SU-DHL-6 (cell line): ENCODE measurements at regions not wholly inside any gene's neighbourhood (a gene's known extent, or its start where the extent isn't known, plus 50 kb on each side); places are given as distances from the start of the nearest gene placed in this dataset.

Source experiments
- CTCF ChIP-seq: fragments of 200-600 bp; sonication (generic); IDR thresholded peaks from one replicate; pipeline ENCODE4 v1.5.1; 2017; ENCODE audit warnings: antibody characterized with exemption, mild to moderate bottlenecking, low read length, moderate library complexity; ENCODE audit not compliant: insufficient read depth, poor library complexity, severe bottlenecking
- EZH2phosphoT487 ChIP-seq: fragments of 200-600 bp; sonication (generic), shearing (Covaris generic); conservative IDR thresholded peaks from 2 replicates; pipeline ENCODE4 v1.6.1; 2018; ENCODE audit warnings: mild to moderate bottlenecking, antibody characterized with exemption, low read length, moderate library complexity, mixed read lengths

DNA sequence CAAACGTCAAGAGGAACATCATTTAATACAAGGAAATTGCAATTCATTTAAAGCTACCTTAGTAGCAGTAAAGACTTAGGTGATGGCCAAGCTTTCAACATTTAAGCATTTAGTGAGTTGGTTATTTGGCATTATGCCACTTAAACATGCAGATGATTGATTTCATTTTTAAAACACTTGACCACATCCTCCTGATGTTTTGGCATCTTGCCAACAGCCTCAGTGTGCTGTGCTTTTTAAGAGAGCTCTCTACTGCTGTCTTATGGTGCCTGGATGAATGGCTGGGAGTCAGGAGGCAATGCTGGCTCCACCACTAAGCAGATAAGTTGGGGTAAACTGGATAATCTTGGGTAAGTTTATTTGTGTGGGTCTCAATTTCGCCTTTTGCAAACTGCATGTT, 364.5 kb downstream of the MAN2A1 start:
- peak; percentile 10 for TF ChIP-seq CTCF
- no peak for TF ChIP-seq EZH2phosphoT487
